Urinary bladder (tissue), 3 donors: ENCODE measurements at regions not wholly inside any gene's neighbourhood (a gene's known extent, or its start where the extent isn't known, plus 50 kb on each side); places are given as distances from the start of the nearest gene placed in this dataset.
A peak's percentile ranks its signal among the peaks of the same experiment; 100 is the strongest.

Experiments
- DNase-seq: peaks from one replicate; pipeline ENCODE4 v3.0.0-alpha.2; 2015; ENCODE audit errors: extremely low spot score
- H3K27ac ChIP-seq: one replicate; pipeline ENCODE4 v1.5.1; 2013; ENCODE audit warnings: low read depth, mild to moderate bottlenecking, moderate library complexity
- H3K36me3 ChIP-seq: one replicate; pipeline ENCODE4 v1.6.1; 2013; ENCODE audit warnings: mild to moderate bottlenecking, moderate library complexity; ENCODE audit not compliant: insufficient read depth
- H3K4me1 ChIP-seq: one replicate; pipeline ENCODE4 v1.6.1; 2013; ENCODE audit warnings: mild to moderate bottlenecking, moderate library complexity; ENCODE audit not compliant: insufficient read depth
- H3K4me3 ChIP-seq: one replicate; pipeline ENCODE4 v1.5.1; 2013; ENCODE audit warnings: low read depth, low read length
- WGBS: extraction: QIAGEN DNeasy Blood & Tissue Kit; methylation state at CpG from one replicate; pipeline ENCODE4 v1.1.7; 2013; 5-methylcytosine and 5-hydroxymethylcytosine counted together
- donor health status: healthy with polysubstance abuse.
- donor health status: healthy.

- 15% methylated on average over 25 of the region's 25 CpGs for WGBS
- DNase-seq, result peak; percentile 21
- Histone ChIP-seq H3K4me1 (no peaks in the 10 kb centered on the region), H3K27ac (no peak overlapping the region), H3K36me3 (no peaks in the 10 kb centered on the region), H3K4me3 (no peak overlapping the region)
These were observed 518.5 kb upstream of the EEF2KMT start for GRCh38 chr16:5615868-5616642.

DNA sequence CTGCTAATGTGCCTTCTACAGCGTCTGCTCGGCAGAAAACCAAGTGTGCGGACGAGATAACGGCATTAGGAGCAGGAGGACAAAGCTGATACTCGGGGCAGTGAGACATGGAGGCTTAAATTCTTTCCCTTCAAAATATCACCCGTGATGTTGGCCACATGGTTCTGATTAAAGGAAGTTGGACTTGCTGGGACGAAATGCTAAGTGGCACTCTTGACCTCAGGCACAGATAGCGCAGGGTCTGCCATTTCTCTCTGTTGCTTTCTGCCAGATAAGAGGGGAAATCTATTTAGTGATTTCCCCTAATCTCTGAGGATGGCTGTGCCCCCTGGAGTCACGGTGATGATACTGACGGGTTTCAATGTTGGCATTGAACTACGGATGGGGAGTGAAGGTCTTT lies 509.6 kb upstream of the EEF2KMT start:
- H3K36me3 ChIP-seq, result no peaks in the 10 kb centered on the region

GRCh38 chr16:5605404-5605803 lies 507.8 kb upstream of the EEF2KMT start:
- H3K27ac ChIP-seq, result no peak overlapping the region
- no peak for DNase-seq

More for the DNA sequence above, 509.6 kb upstream of the EEF2KMT start:
- no peak overlapping the region for H3K27ac ChIP-seq
- WGBS, result 25% methylated on average over 12 of the region's 12 CpGs
- no peak overlapping the region for H3K4me3 ChIP-seq
- H3K4me1 ChIP-seq, result no peaks in the 10 kb centered on the region
- DNase-seq, result no peak

GRCh38 chr16:5604770-5605169 lies 507.2 kb upstream of the EEF2KMT start:
- no peak for DNase-seq
- Histone ChIP-seq H3K27ac (no peak overlapping the region), H3K36me3 (no peaks in the 10 kb centered on the region), H3K4me3 (no peak overlapping the region), H3K4me1 (no peaks in the 10 kb centered on the region)
- 37% methylated on average over 8 of the region's 8 CpGs for WGBS

More at GRCh38 chr16:5605404-5605803, 507.8 kb upstream of the EEF2KMT start:
- no peak overlapping the region for H3K4me3 ChIP-seq
- no peaks in the 10 kb centered on the region for H3K4me1 ChIP-seq
- H3K36me3 ChIP-seq, result no peaks in the 10 kb centered on the region

DNA sequence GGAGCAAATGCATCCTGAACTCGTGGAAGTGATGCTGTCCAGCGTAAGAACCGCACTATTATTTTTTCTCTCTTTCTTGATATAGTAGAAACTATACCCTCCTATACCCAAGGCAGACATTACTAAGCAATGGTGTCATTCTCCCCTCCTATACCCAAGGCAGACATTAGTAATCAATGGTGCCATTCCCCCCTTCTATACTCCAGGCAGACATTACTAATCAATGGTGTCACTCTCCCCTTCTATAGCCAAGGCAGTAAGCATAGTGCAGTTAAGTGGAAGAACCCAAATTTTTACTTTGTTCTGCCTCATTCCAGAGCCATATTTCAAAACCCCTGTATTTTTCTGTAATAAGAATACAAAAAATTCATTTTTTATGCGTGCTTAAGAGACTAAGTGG lies 506.2 kb upstream of the EEF2KMT start:
- 90% methylated on average over 4 of the region's 4 CpGs for WGBS
- no peaks in the 10 kb centered on the region for H3K4me1 ChIP-seq
- H3K27ac ChIP-seq, result no peak overlapping the region

DNA sequence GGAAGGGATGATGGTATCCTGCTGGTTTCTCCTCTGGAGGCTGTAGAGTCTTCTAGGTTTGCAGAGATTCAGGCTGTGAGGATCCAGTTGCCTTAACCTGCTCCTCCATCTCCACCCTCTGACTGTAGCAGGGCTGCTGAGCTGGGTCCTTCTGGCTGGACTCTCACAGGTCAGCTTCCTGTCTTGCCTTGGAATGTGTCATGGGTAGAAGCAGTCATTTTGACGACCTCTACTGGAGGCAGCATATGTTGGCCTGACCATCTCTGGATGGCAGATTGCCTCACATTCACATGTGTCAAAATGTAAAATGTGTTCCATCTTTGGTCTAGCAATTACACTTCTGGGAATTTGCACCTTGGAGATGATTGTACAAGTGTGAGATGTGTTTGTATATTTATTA lies 504.4 kb upstream of the EEF2KMT start:
- no peak for DNase-seq
- no peaks in the 10 kb centered on the region for H3K36me3 ChIP-seq
- no peak overlapping the region for H3K27ac ChIP-seq
- WGBS, result 33% methylated on average over 1 of the region's 1 CpG
- H3K4me3 ChIP-seq, result no peak overlapping the region
- no peaks in the 10 kb centered on the region for H3K4me1 ChIP-seq

More for the DNA sequence above, 506.2 kb upstream of the EEF2KMT start:
- Histone ChIP-seq H3K36me3 (no peaks in the 10 kb centered on the region), H3K4me3 (no peak overlapping the region)
- DNase-seq, result no peak

- 70% methylated on average over 7 of the region's 7 CpGs for WGBS
- H3K36me3 ChIP-seq, result no peaks in the 10 kb centered on the region
- no peak for DNase-seq
- H3K4me1 ChIP-seq, result no peaks in the 10 kb centered on the region
- no peak overlapping the region for H3K4me3 ChIP-seq
- no peak overlapping the region for H3K27ac ChIP-seq
These were observed 501.2 kb upstream of the EEF2KMT start for GRCh38 chr16:5598793-5599192.

DNA sequence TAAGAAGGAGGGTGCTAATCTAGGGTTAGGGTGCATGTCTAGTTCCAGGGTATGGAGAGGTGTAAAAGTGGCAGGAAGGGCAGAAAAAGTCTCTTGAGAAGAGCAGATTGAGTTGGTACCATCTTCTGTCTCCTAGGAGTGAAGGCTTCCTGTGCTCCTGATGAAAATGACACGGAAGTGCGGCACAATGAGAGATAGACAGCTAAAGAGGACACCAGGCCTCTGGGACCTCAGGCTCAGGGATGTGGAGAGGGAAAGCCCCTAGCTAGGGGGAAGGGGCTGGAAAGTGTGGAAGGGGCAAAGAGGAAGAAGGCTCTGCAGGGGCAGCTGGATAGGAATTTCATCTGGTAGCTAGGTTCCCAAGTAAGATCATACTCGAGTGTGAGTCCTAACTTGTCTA lies 498.3 kb upstream of the EEF2KMT start:
- Histone ChIP-seq H3K27ac (no peak overlapping the region), H3K36me3 (no peaks in the 10 kb centered on the region), H3K4me3 (no peak overlapping the region), H3K4me1 (no peaks in the 10 kb centered on the region)
- 96% methylated on average over 3 of the region's 3 CpGs for WGBS
- no peak for DNase-seq

- Histone ChIP-seq H3K4me1 (no peaks in the 10 kb centered on the region), H3K4me3 (no peak overlapping the region), H3K36me3 (no peaks in the 10 kb centered on the region), H3K27ac (no peak overlapping the region)
- WGBS, result 69% methylated on average over 8 of the region's 8 CpGs
- DNase-seq, result no peak
These were observed 492.8 kb upstream of the EEF2KMT start for GRCh38 chr16:5590416-5590815.

- 66% methylated on average over 7 of the region's 7 CpGs for WGBS
- Histone ChIP-seq H3K27ac (no peak overlapping the region), H3K36me3 (no peaks in the 10 kb centered on the region), H3K4me1 (no peaks in the 10 kb centered on the region), H3K4me3 (no peak overlapping the region)
- no peak for DNase-seq
These were observed 492.3 kb upstream of the EEF2KMT start for GRCh38 chr16:5589812-5590373.

DNA sequence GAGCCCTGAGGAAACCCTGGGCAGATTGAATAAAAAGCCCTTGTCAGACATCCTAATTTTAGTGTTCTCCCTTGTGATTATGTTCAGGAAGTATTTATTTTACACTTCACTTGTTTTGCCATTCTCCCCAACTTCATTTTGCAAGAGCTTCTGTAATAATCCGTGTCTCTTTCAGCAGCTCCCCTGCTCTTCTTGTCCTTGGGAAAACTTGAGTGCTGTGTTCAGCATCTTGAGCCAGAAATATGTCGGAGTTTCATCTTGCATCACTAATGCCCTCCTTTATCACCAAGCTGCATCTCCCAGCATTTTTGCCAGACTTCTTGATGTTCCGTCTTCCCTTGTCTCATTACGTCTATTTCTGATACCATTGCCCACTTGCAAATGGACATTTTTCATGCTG lies 486.5 kb upstream of the EEF2KMT start:
- H3K27ac ChIP-seq, result no peak overlapping the region
- WGBS, result 64% methylated on average over 4 of the region's 4 CpGs

DNA sequence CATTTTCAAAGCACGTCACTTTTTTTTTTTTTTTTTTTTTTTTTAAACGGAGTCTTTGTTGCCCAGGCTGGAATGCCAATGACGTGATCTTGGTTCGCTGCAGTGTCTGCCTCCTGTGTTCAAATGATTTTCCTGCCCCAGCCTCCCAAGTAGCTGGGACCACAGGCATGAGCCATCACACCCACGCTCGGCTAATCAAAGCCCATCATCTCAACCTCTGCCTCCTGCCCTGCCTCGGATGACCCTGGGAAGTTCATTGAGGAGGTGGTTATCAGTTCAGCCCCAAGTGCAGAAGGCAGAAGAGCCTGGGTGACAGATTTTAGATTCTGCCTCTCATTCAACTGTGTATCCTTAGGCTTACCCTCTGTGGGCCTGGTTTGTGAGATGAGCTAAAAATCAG lies 484.9 kb upstream of the EEF2KMT start:
- H3K4me1 ChIP-seq, result no peaks in the 10 kb centered on the region
- no peak for DNase-seq
- H3K27ac ChIP-seq, result no peak overlapping the region
- H3K36me3 ChIP-seq, result no peaks in the 10 kb centered on the region
- WGBS, result 63% methylated on average over 7 of the region's 7 CpGs
- no peak overlapping the region for H3K4me3 ChIP-seq

More for the DNA sequence above, 486.5 kb upstream of the EEF2KMT start:
- DNase-seq, result no peak
- no peak overlapping the region for H3K4me3 ChIP-seq
- no peaks in the 10 kb centered on the region for H3K4me1 ChIP-seq
- no peaks in the 10 kb centered on the region for H3K36me3 ChIP-seq

- DNase-seq, result no peak
- Histone ChIP-seq H3K4me1 (no peaks in the 10 kb centered on the region), H3K27ac (no peak overlapping the region), H3K4me3 (no peak overlapping the region), H3K36me3 (no peaks in the 10 kb centered on the region)
- WGBS, result 45% methylated on average over 7 of the region's 7 CpGs
These were observed 484.3 kb upstream of the EEF2KMT start for GRCh38 chr16:5581908-5582307.

DNA sequence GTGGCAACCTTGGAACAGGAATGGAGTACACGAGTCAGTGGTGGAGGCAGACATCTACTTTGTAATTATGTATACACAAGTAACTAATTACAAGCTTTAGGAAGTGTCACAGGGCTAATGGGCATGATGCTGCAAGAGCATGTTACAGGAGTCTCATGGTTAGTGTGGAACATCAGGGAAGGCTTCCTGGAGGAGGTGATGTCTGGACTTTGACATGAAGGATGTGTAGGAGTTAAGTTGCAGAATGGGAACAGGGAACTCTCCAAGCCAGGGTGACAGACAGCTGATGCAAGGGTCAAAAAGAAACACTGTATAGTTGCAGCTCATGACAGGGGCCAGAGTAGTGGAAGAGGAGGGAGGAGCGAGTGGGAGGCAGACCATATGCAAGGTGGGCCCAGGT lies 483.8 kb upstream of the EEF2KMT start:
- Histone ChIP-seq H3K36me3 (no peaks in the 10 kb centered on the region), H3K4me3 (no peak overlapping the region), H3K27ac (no peak overlapping the region), H3K4me1 (no peaks in the 10 kb centered on the region)
- WGBS, result 83% methylated on average over 2 of the region's 2 CpGs
- no peak for DNase-seq
